NCI-H187 treated with DMSO at 0.1 percent for 48 hours (cell line): ENCODE measurements at regions not wholly inside any gene's neighbourhood (a gene's known extent, or its start where the extent isn't known, plus 50 kb on each side); places are given as distances from the start of the nearest gene placed in this dataset.

Experiments used
- DNase-seq: peaks from one replicate; lab custom pipeline; 2025; lab: John Stamatoyannopoulos, UW

- DNase-seq, result no peak
These were observed 264.8 kb upstream of the BRINP1 start for GRCh38 chr9:119634006-119634405.

- DNase-seq, result no peak
These were observed 242.3 kb upstream of the BRINP1 start for GRCh38 chr9:119611565-119611964.

- DNase-seq, result no peak
These were observed 240.2 kb upstream of the BRINP1 start for GRCh38 chr9:119609277-119609971.

- DNase-seq, result no peak
These were observed 232.4 kb upstream of the BRINP1 start for GRCh38 chr9:119601632-119602031.

- no peak for DNase-seq
These were observed 228.3 kb upstream of the BRINP1 start for GRCh38 chr9:119597499-119597898.

GRCh38 chr9:119596703-119597102 is 227.5 kb upstream of the BRINP1 start:
- no peak for DNase-seq

GRCh38 chr9:119588874-119589744 is 219.9 kb upstream of the BRINP1 start:
- peak; percentile 30 for DNase-seq

- DNase-seq, result no peak
These were observed 208.6 kb upstream of the BRINP1 start for GRCh38 chr9:119577881-119578280.

GRCh38 chr9:119559986-119560385 is 190.8 kb upstream of the BRINP1 start:
- no peak for DNase-seq

- DNase-seq, result no peak
These were observed 189.8 kb upstream of the BRINP1 start for GRCh38 chr9:119559056-119559455.

- no peak for DNase-seq
These were observed 187.1 kb upstream of the BRINP1 start for GRCh38 chr9:119556129-119556875.

- no peak for DNase-seq
These were observed 175.3 kb upstream of the BRINP1 start for GRCh38 chr9:119544492-119544891.

- no peak for DNase-seq
These were observed 167.9 kb upstream of the BRINP1 start for GRCh38 chr9:119537138-119537537.

- DNase-seq, result no peak
These were observed 164.3 kb upstream of the BRINP1 start for GRCh38 chr9:119533504-119533903.

- DNase-seq, result no peak
These were observed 157.5 kb upstream of the BRINP1 start for GRCh38 chr9:119526698-119527097.

GRCh38 chr9:119523508-119523907 is 154.3 kb upstream of the BRINP1 start:
- no peak for DNase-seq

GRCh38 chr9:119522381-119522780 is 153.1 kb upstream of the BRINP1 start:
- DNase-seq, result no peak

- DNase-seq, result no peak
These were observed 140.2 kb upstream of the BRINP1 start for GRCh38 chr9:119509291-119509905.

GRCh38 chr9:119501374-119501773 is 132.1 kb upstream of the BRINP1 start:
- no peak for DNase-seq

- DNase-seq, result no peak
These were observed 131.0 kb upstream of the BRINP1 start for GRCh38 chr9:119500072-119500771.

GRCh38 chr9:119487118-119487827 is 118.0 kb upstream of the BRINP1 start:
- no peak for DNase-seq
